T1000 (cell line): ENCODE measurements at regions not wholly inside any gene's neighbourhood (a gene's known extent, or its start where the extent isn't known, plus 50 kb on each side); places are given as distances from the start of the nearest gene placed in this dataset.

Source experiments
- DNase-seq: peaks from one replicate; lab custom pipeline; 2025; ENCODE audit warnings: mixed read lengths; lab: John Stamatoyannopoulos, UW

GRCh38 chr2:13103778-13104493, 387.2 kb downstream of the TRIB2 start:
- no peak for DNase-seq

GRCh38 chr2:13104723-13105122, 388.0 kb downstream of the TRIB2 start:
- no peak for DNase-seq

GRCh38 chr2:13106302-13106701, 389.6 kb downstream of the TRIB2 start:
- no peak for DNase-seq

- DNase-seq, result no peak
These were observed 392.8 kb downstream of the TRIB2 start for GRCh38 chr2:13109516-13109915.

GRCh38 chr2:13110825-13111224, 394.1 kb downstream of the TRIB2 start:
- DNase-seq, result no peak

- no peak for DNase-seq
These were observed 396.3 kb downstream of the TRIB2 start for GRCh38 chr2:13113002-13113401.

GRCh38 chr2:13114391-13114790, 397.7 kb downstream of the TRIB2 start:
- DNase-seq, result no peak

GRCh38 chr2:13115643-13116042, 398.9 kb downstream of the TRIB2 start:
- DNase-seq, result no peak

- no peak for DNase-seq
These were observed 404.4 kb downstream of the TRIB2 start for GRCh38 chr2:13121096-13121495.

- DNase-seq, result no peak
These were observed 411.4 kb downstream of the TRIB2 start for GRCh38 chr2:13128139-13128538.

- DNase-seq, result no peak
These were observed 418.6 kb downstream of the TRIB2 start for GRCh38 chr2:13135369-13135768.

- no peak for DNase-seq
These were observed 419.1 kb downstream of the TRIB2 start for GRCh38 chr2:13135856-13136255.

- no peak for DNase-seq
These were observed 420.9 kb downstream of the TRIB2 start for GRCh38 chr2:13137679-13138078.

GRCh38 chr2:13141315-13141714, 424.6 kb downstream of the TRIB2 start:
- DNase-seq, result no peak

GRCh38 chr2:13143451-13143850, 426.7 kb downstream of the TRIB2 start:
- DNase-seq, result no peak

- DNase-seq, result no peak
These were observed 440.2 kb downstream of the TRIB2 start for GRCh38 chr2:13156916-13157315.

- DNase-seq, result no peak
These were observed 441.7 kb downstream of the TRIB2 start for GRCh38 chr2:13158466-13158865.

GRCh38 chr2:13180729-13181128, 464.0 kb downstream of the TRIB2 start:
- DNase-seq, result no peak

GRCh38 chr2:13193075-13193474, 476.3 kb downstream of the TRIB2 start:
- DNase-seq, result no peak

GRCh38 chr2:13193900-13194299, 477.2 kb downstream of the TRIB2 start:
- no peak for DNase-seq

GRCh38 chr2:13195270-13195669, 478.5 kb downstream of the TRIB2 start:
- DNase-seq, result no peak

GRCh38 chr2:13197248-13197647, 480.5 kb downstream of the TRIB2 start:
- no peak for DNase-seq

GRCh38 chr2:13201924-13202323, 485.2 kb downstream of the TRIB2 start:
- DNase-seq, result no peak

GRCh38 chr2:13212115-13212514, 495.4 kb downstream of the TRIB2 start:
- no peak for DNase-seq
